ENCODE measurements at regions not wholly inside any gene's neighbourhood (a gene's known extent, or its start where the extent isn't known, plus 50 kb on each side); places are given as distances from the start of the nearest gene placed in this dataset.

DNA sequence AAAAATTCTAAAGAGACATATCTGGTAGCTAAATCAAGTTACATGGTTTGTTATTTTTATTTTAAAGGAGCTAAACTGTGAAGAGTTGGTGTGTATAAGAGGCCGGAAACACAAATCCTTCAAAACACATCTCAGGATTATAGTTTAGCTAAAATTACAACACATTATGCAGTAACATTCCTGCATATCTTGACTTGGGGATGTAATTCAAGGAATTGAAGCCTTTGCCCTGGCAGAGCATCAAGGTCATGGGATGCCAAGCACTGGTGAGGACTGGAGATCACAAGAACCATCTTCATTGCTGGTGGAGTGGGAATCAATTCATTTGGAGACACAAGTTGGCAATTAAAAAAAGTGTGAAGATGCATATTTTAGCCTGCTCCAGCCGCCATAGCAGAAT is 86.8 kb upstream of the LSM6 start:
- no peak for TF ChIP-seq NR3C1 (CRISPR knock-in tag; conservative IDR thresholded peaks at IDR 0.05; ENCODE audit: low read depth)
- TF ChIP-seq, protein P1, sequence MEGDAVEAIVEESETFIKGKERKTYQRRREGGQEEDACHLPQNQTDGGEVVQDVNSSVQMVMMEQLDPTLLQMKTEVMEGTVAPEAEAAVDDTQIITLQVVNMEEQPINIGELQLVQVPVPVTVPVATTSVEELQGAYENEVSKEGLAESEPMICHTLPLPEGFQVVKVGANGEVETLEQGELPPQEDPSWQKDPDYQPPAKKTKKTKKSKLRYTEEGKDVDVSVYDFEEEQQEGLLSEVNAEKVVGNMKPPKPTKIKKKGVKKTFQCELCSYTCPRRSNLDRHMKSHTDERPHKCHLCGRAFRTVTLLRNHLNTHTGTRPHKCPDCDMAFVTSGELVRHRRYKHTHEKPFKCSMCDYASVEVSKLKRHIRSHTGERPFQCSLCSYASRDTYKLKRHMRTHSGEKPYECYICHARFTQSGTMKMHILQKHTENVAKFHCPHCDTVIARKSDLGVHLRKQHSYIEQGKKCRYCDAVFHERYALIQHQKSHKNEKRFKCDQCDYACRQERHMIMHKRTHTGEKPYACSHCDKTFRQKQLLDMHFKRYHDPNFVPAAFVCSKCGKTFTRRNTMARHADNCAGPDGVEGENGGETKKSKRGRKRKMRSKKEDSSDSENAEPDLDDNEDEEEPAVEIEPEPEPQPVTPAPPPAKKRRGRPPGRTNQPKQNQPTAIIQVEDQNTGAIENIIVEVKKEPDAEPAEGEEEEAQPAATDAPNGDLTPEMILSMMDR (IDR thresholded peaks at IDR 0.05) = no peak
- TF ChIP-seq, protein P2, sequence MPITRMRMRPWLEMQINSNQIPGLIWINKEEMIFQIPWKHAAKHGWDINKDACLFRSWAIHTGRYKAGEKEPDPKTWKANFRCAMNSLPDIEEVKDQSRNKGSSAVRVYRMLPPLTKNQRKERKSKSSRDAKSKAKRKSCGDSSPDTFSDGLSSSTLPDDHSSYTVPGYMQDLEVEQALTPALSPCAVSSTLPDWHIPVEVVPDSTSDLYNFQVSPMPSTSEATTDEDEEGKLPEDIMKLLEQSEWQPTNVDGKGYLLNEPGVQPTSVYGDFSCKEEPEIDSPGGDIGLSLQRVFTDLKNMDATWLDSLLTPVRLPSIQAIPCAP (CRISPR knock-in tag; IDR thresholded peaks at IDR 0.05) = no peak
- TF ChIP-seq, protein P3, sequence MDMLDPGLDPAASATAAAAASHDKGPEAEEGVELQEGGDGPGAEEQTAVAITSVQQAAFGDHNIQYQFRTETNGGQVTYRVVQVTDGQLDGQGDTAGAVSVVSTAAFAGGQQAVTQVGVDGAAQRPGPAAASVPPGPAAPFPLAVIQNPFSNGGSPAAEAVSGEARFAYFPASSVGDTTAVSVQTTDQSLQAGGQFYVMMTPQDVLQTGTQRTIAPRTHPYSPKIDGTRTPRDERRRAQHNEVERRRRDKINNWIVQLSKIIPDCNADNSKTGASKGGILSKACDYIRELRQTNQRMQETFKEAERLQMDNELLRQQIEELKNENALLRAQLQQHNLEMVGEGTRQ (CRISPR knock-in tag; IDR thresholded peaks at IDR 0.05) = no peak
- no peak for TF ChIP-seq SP1 (CRISPR knock-in tag; conservative IDR thresholded peaks at IDR 0.05)
- TF ChIP-seq, protein P4, sequence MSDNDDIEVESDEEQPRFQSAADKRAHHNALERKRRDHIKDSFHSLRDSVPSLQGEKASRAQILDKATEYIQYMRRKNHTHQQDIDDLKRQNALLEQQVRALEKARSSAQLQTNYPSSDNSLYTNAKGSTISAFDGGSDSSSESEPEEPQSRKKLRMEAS (CRISPR knock-in tag; IDR thresholded peaks at IDR 0.05) = no peak
- TF ChIP-seq, protein P5, sequence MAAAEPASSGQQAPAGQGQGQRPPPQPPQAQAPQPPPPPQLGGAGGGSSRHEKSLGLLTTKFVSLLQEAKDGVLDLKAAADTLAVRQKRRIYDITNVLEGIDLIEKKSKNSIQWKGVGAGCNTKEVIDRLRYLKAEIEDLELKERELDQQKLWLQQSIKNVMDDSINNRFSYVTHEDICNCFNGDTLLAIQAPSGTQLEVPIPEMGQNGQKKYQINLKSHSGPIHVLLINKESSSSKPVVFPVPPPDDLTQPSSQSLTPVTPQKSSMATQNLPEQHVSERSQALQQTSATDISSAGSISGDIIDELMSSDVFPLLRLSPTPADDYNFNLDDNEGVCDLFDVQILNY (CRISPR knock-in tag; IDR thresholded peaks at IDR 0.05) = no peak
- TF ChIP-seq, protein P6, sequence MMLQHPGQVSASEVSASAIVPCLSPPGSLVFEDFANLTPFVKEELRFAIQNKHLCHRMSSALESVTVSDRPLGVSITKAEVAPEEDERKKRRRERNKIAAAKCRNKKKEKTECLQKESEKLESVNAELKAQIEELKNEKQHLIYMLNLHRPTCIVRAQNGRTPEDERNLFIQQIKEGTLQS (CRISPR knock-in tag; conservative IDR thresholded peaks at IDR 0.05) = no peak
- TF ChIP-seq, protein P7, sequence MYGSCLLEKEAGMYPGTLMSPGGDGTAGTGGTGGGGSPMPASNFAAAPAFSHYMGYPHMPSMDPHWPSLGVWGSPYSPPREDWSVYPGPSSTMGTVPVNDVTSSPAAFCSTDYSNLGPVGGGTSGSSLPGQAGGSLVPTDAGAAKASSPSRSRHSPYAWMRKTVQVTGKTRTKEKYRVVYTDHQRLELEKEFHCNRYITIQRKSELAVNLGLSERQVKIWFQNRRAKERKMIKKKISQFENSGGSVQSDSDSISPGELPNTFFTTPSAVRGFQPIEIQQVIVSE (CRISPR knock-in tag; IDR thresholded peaks at IDR 0.05; ENCODE audit: borderline replicate concordance) = no peak
- TF ChIP-seq JUN (CRISPR knock-in tag; IDR thresholded peaks at IDR 0.05) = no peak

Data from WTC11 (cell line).